Testis (tissue), 2 donors: ENCODE measurements at regions not wholly inside any gene's neighbourhood (a gene's known extent, or its start where the extent isn't known, plus 50 kb on each side); places are given as distances from the start of the nearest gene placed in this dataset.
A peak's percentile ranks its signal among the peaks of the same experiment; 100 is the strongest.

Experiments
- DNase-seq: peaks from one replicate; pipeline ENCODE4 v3.0.0-alpha.2; 2019
- H3K27ac ChIP-seq, 2 donors: fragments of 200-600 bp; sonication (generic); one replicate each; pipeline ENCODE4 v1.5.1; 2019
- H3K27me3 ChIP-seq: fragments of 200-600 bp; sonication (generic); one replicate; pipeline ENCODE4 v1.5.1; 2019
- H3K36me3 ChIP-seq: fragments of 200-600 bp; sonication (generic); one replicate; pipeline ENCODE4 v1.5.1; 2017; ENCODE audit warnings: low read depth; ENCODE audit errors: missing control alignments
- H3K4me1 ChIP-seq: fragments of 200-600 bp; sonication (generic); one replicate; pipeline ENCODE4 v1.5.1; 2019
- H3K4me3 ChIP-seq, 2 donors: fragments of 200-600 bp; sonication (generic); one replicate each; pipeline ENCODE4 v1.5.1; 2017 to 2019
- H3K9me3 ChIP-seq: fragments of 200-600 bp; sonication (generic); one replicate; pipeline ENCODE4 v1.5.1; 2017
- POLR2A ChIP-seq: fragments of 450-650 bp; IDR thresholded peaks from one replicate; pipeline ENCODE4 v1.6.1; 2017; ENCODE audit warnings: antibody characterized with exemption, mild to moderate bottlenecking, moderate library complexity
- WGBS, 2 donors: methylation state at CpG; one replicate each; pipeline ENCODE4 v1.1.5; 2018; 5-methylcytosine and 5-hydroxymethylcytosine counted together
- intact Hi-C: fragments of 100-400 bp; cut with DNase I; formaldehyde crosslinking; loops from one replicate; pipeline ENCODE4 v1.15.1; 2023; ENCODE audit warnings: low total_unique reads
- TF ChIP-seq, protein P1 (sequence below), 3 experiments: fragments of 450-650 bp in 2 of 3; fragments of 200-600 bp in 1 of 3; sonication (generic) in 1 of 3; IDR thresholded peaks; one replicate each; pipeline ENCODE4 v1.5.1; 2016 to 2019; ENCODE audit warnings: antibody characterized with exemption in 3 of 3, mild to moderate bottlenecking in 2 of 3, moderate library complexity in 1 of 3

DNA sequence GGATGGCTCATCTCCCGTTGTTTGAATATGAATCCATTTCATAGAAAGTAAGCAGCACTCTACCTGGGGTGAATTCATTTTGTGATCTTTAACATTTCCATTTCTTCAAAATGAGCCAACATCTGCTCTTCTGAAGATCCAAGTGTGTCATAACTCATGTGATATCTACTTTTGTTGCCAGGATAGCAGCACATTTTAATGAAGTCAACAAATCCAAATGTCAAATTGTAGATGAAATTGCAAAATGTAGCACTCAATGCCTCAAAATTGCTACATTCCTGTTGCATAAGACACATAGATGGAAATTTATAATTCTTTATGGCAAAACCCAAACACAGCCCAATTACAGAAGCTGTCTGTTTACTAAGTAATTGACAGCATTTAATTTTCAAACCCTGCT lies 360.7 kb downstream of the TMX3 start:
- Histone ChIP-seq H3K9me3 (no peaks in the 10 kb centered on the region), H3K4me1 (no peaks in the 10 kb centered on the region), H3K36me3 (no peaks in the 10 kb centered on the region), H3K27ac (no peak overlapping the region), H3K27me3 (no peaks in the 10 kb centered on the region), H3K4me3 (no peak overlapping the region)
- intact Hi-C loops = no loop called here
- no peak for DNase-seq
- 74 to 85% methylated on average over 1 of the region's 1 CpG for WGBS, 2 donors
- TF ChIP-seq, protein P1, sequence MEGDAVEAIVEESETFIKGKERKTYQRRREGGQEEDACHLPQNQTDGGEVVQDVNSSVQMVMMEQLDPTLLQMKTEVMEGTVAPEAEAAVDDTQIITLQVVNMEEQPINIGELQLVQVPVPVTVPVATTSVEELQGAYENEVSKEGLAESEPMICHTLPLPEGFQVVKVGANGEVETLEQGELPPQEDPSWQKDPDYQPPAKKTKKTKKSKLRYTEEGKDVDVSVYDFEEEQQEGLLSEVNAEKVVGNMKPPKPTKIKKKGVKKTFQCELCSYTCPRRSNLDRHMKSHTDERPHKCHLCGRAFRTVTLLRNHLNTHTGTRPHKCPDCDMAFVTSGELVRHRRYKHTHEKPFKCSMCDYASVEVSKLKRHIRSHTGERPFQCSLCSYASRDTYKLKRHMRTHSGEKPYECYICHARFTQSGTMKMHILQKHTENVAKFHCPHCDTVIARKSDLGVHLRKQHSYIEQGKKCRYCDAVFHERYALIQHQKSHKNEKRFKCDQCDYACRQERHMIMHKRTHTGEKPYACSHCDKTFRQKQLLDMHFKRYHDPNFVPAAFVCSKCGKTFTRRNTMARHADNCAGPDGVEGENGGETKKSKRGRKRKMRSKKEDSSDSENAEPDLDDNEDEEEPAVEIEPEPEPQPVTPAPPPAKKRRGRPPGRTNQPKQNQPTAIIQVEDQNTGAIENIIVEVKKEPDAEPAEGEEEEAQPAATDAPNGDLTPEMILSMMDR (IDR thresholded peaks at IDR 0.05) = no peak
- no peak for TF ChIP-seq POLR2A

DNA sequence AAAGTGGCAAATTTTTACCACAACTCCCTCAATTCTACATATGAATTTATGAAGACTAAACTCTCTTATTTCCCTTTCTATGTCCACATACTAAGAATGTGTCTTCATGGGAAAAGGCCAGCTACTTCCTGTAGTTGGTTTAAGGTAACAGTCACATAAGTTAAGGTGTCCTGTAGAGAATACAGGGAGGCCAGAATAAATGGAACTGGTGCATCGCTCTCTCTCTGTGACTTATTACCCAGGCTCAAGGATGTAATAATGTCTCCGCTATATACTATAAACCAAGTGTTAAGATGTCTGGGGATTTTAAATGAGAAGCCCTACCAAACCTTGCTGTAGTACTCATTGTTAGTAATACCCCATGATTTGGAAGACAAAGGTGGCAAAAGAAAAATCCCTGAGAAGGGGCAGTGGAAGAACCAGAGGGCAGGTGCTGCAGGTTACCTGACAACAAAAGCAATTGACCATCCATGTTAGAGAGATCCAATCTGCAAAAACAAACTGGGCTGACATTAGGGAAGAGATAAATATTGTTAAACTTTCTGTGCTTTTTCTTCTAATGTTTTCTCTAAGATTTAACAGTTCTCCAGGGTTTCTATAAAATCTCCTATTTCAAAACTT lies 372.8 kb downstream of the TMX3 start:
- no peak for DNase-seq
- H3K27me3 ChIP-seq = no peaks in the 10 kb centered on the region
- TF ChIP-seq, protein P1 (IDR thresholded peaks at IDR 0.05) = no peak
- TF ChIP-seq POLR2A = no peak
- intact Hi-C loops = no loop called here
- H3K9me3 ChIP-seq = no peaks in the 10 kb centered on the region
- no peak overlapping the region for H3K4me3 ChIP-seq
- H3K36me3 ChIP-seq = no peaks in the 10 kb centered on the region
- no peaks in the 10 kb centered on the region for H3K4me1 ChIP-seq
- H3K27ac ChIP-seq = no peak overlapping the region
- 94 to 98% methylated on average over 2 of the region's 2 CpGs for WGBS, 2 donors

DNA sequence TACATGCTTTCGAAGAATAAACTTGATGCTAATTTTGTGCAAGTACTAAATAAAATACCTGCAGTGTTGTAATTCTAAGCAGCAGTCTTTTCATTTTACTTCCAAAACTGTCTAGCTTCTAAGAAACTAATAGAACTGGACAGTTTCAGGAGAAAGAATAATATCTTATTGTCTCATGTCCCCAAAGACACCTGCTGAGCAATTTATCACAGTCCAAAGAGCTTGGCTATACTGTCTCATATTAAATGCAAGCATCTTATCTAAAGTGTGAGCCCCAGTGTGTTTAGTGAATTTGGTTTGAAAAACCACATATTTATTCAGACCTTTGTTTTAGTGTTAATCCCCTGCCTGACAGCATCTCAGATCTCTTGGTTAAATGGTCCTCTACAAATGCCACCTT lies 374.3 kb downstream of the TMX3 start:
- no peak overlapping the region for H3K4me3 ChIP-seq
- H3K4me1 ChIP-seq = no peaks in the 10 kb centered on the region
- DNase-seq = no peak
- H3K36me3 ChIP-seq = no peaks in the 10 kb centered on the region
- no peak overlapping the region for H3K27ac ChIP-seq
- no peak for TF ChIP-seq POLR2A
- TF ChIP-seq, protein P1 (IDR thresholded peaks at IDR 0.05) = no peak
- H3K27me3 ChIP-seq = no peaks in the 10 kb centered on the region
- 90 to 95% methylated on average over 1 of the region's 1 CpG for WGBS, 2 donors
- intact Hi-C loops = no loop called here
- H3K9me3 ChIP-seq = no peaks in the 10 kb centered on the region

DNA sequence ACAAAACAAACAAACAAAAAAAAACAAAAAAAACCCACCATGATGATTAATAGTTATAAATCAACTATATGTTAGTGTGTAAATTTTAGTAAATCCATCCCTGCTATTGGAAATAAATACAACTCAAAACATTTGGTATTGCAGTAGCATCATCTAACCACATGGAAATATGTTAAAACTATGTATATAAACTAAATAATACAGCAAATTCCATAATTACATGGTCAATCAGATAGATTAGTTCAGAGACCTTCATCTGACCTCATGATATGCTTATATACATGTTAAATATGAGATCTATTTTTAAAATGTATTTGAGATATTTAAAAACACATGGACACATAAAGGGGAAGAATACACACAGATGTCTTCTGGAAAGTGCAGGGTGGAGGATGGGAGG lies 384.2 kb downstream of the TMX3 start:
- intact Hi-C loops = no loop called here
- no peak for DNase-seq
- Histone ChIP-seq H3K4me3 (no peak overlapping the region), H3K27ac (no peak overlapping the region), H3K9me3 (no peaks in the 10 kb centered on the region), H3K36me3 (no peaks in the 10 kb centered on the region), H3K4me1 (no peaks in the 10 kb centered on the region), H3K27me3 (no peaks in the 10 kb centered on the region)
- TF ChIP-seq, protein P1 (IDR thresholded peaks at IDR 0.05) = peak in 1 of 3 experiments; percentile 27
- TF ChIP-seq POLR2A = no peak

DNA sequence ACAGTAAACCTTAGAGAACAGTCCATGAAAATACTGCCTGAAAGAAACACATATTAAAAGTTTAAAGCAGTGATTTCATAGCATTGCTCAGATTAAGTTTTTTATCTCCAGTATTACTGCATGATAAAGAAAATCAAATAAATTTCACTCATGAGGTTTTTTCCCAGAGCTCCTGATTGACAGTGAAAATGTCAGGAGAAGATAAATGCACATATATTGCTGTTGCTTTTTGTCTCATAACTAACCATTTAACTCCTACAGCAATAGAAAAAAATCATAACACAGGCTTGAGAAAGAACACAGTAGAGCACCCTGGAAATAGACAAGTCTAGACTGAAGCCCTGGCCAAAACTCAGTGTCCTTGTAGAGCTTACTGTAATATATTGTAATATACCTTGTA lies 391.0 kb downstream of the TMX3 start:
- no peak for DNase-seq
- TF ChIP-seq, protein P1 (IDR thresholded peaks at IDR 0.05) = no peak
- no peak for TF ChIP-seq POLR2A

More for the DNA sequence above, 391.0 kb downstream of the TMX3 start:
- Histone ChIP-seq H3K4me1 (no peaks in the 10 kb centered on the region), H3K36me3 (no peaks in the 10 kb centered on the region), H3K27ac (no peak overlapping the region), H3K9me3 (no peaks in the 10 kb centered on the region), H3K27me3 (no peaks in the 10 kb centered on the region), H3K4me3 (no peak overlapping the region)
- intact Hi-C loops = no loop called here
